ENCODE measurements at regions not wholly inside any gene's neighbourhood (a gene's known extent, or its start where the extent isn't known, plus 50 kb on each side); places are given as distances from the start of the nearest gene placed in this dataset.

GRCh38 chr13:99027661-99028425 lies 50.0 kb upstream of the DOCK9 start:
- Histone ChIP-seq H4K20me1 (ENCODE audit: insufficient read depth, low read length) (no peaks in the 10 kb centered on the region), H3K9ac (ENCODE audit: low read length) (no peak overlapping the region), H3K9me3 (ENCODE audit: low read length) (no peaks in the 10 kb centered on the region), H3K4me3 (ENCODE audit: low read depth, low read length, poor library complexity, severe bottlenecking) (no peak overlapping the region), H3K27ac (ENCODE audit: low read depth, low read length, poor library complexity, severe bottlenecking) (no peak overlapping the region), H3K36me3 (ENCODE audit: insufficient read depth, low read length) (no peaks in the 10 kb centered on the region), H3K27me3 (ENCODE audit: insufficient read depth, low read length) (no peaks in the 10 kb centered on the region), H3F3A (ENCODE audit: insufficient read depth, low read length) (no peaks in the 10 kb centered on the region), H2AFZ (ENCODE audit: low read length) (no peak overlapping the region), H3K9me2 (ENCODE audit: low read depth, low read length) (no peaks in the 10 kb centered on the region), H3K4me1 (ENCODE audit: insufficient read depth, low read length, severe bottlenecking) (no peaks in the 10 kb centered on the region), H3K79me2 (ENCODE audit: insufficient read depth, low read length) (no peaks in the 10 kb centered on the region), H3K4me2 (ENCODE audit: low read length) (no peak overlapping the region)
- no peak for TF ChIP-seq EZH2 (IDR thresholded peaks at IDR 0.05; ENCODE audit: borderline replicate concordance, low read length)
- no peak for TF ChIP-seq CTCF (IDR thresholded peaks at IDR 0.05; ENCODE audit: low read length)

- no peak overlapping the region for H3K27ac ChIP-seq (ENCODE audit: low read depth, low read length, poor library complexity, severe bottlenecking)
- no peaks in the 10 kb centered on the region for H3K36me3 ChIP-seq (ENCODE audit: insufficient read depth, low read length)
- no peaks in the 10 kb centered on the region for H3K9me2 ChIP-seq (ENCODE audit: low read depth, low read length)
- no peaks in the 10 kb centered on the region for H3K79me2 ChIP-seq (ENCODE audit: insufficient read depth, low read length)
- H3K9me3 ChIP-seq (ENCODE audit: low read length): no peaks in the 10 kb centered on the region
- H3K4me3 ChIP-seq (ENCODE audit: low read depth, low read length, poor library complexity, severe bottlenecking): no peak overlapping the region
- TF ChIP-seq CTCF (IDR thresholded peaks at IDR 0.05; ENCODE audit: low read length) (peak; percentile 72), EZH2 (IDR thresholded peaks at IDR 0.05; ENCODE audit: borderline replicate concordance, low read length) (no peak)
- H3K4me2 ChIP-seq (ENCODE audit: low read length): no peak overlapping the region
- no peaks in the 10 kb centered on the region for H3F3A ChIP-seq (ENCODE audit: insufficient read depth, low read length)
- no peak overlapping the region for H2AFZ ChIP-seq (ENCODE audit: low read length)
- no peaks in the 10 kb centered on the region for H3K4me1 ChIP-seq (ENCODE audit: insufficient read depth, low read length, severe bottlenecking)
- H4K20me1 ChIP-seq (ENCODE audit: insufficient read depth, low read length): no peaks in the 10 kb centered on the region
- no peaks in the 10 kb centered on the region for H3K27me3 ChIP-seq (ENCODE audit: insufficient read depth, low read length)
- no peak overlapping the region for H3K9ac ChIP-seq (ENCODE audit: low read length)
These were observed 51.0 kb upstream of the DOCK9 start for GRCh38 chr13:99028890-99029289.

DNA sequence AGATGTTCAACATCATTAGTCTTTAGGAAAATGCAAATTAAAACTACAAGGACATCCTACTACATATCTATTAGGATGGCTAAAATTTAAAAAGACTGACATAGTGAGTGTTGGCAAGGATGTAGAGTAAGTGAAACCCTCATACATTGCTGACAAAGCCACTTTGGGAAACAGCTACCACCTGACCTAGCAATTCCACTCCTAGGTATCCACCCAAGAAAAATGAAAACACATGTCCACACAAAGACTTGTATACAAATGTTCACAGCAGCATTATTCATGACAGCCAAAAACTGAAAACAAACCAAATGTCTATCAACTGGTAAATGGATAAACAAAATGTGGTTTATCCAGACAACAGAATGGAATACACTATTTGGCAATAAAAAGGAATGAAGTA lies 51.7 kb upstream of the DOCK9 start:
- Histone ChIP-seq H3K79me2 (ENCODE audit: insufficient read depth, low read length) (no peaks in the 10 kb centered on the region), H3K4me2 (ENCODE audit: low read length) (no peak overlapping the region), H3K4me1 (ENCODE audit: insufficient read depth, low read length, severe bottlenecking) (no peaks in the 10 kb centered on the region), H3K36me3 (ENCODE audit: insufficient read depth, low read length) (no peaks in the 10 kb centered on the region), H3K27me3 (ENCODE audit: insufficient read depth, low read length) (no peaks in the 10 kb centered on the region), H2AFZ (ENCODE audit: low read length) (no peak overlapping the region), H3K9ac (ENCODE audit: low read length) (no peak overlapping the region), H3K27ac (ENCODE audit: low read depth, low read length, poor library complexity, severe bottlenecking) (no peak overlapping the region), H3F3A (ENCODE audit: insufficient read depth, low read length) (no peaks in the 10 kb centered on the region), H3K9me2 (ENCODE audit: low read depth, low read length) (no peaks in the 10 kb centered on the region), H3K4me3 (ENCODE audit: low read depth, low read length, poor library complexity, severe bottlenecking) (no peak overlapping the region), H3K9me3 (ENCODE audit: low read length) (no peaks in the 10 kb centered on the region), H4K20me1 (ENCODE audit: insufficient read depth, low read length) (no peaks in the 10 kb centered on the region)
- TF ChIP-seq EZH2 (IDR thresholded peaks at IDR 0.05; ENCODE audit: borderline replicate concordance, low read length) (no peak), CTCF (IDR thresholded peaks at IDR 0.05; ENCODE audit: low read length) (no peak)
